Ovary (tissue), 3 donors: ENCODE measurements at regions not wholly inside any gene's neighbourhood (a gene's known extent, or its start where the extent isn't known, plus 50 kb on each side); places are given as distances from the start of the nearest gene placed in this dataset.

ENCODE experiments used
- CTCF ChIP-seq, 3 donors: fragments of 450-650 bp in 2 of 3; fragments of 200-600 bp in 1 of 3; IDR thresholded peaks; one replicate each; pipeline versions ENCODE4 v1.5.1 to v1.8.0; 2016 to 2022; ENCODE audit warnings: antibody characterized with exemption in 3 of 3, mild to moderate bottlenecking in 1 of 3
- POLR2A ChIP-seq: fragments of 450-650 bp; IDR thresholded peaks from one replicate; pipeline ENCODE4 v1.6.1; 2017; ENCODE audit warnings: antibody characterized with exemption, mild to moderate bottlenecking, moderate library complexity
- donor health status: DM: no; HTN: no; CAD: no.

- TF ChIP-seq CTCF (IDR thresholded peaks at IDR 0.05) (no peak), POLR2A (no peak)
Observed at GRCh38 chr2:193279361-193279760, 1084.6 kb upstream of the TMEFF2 start.
